ENCODE measurements at regions not wholly inside any gene's neighbourhood (a gene's known extent, or its start where the extent isn't known, plus 50 kb on each side); places are given as distances from the start of the nearest gene placed in this dataset.

- no peak for DNase-seq
Measured at GRCh38 chr7:39888171-39888853, 61.7 kb upstream of the CDK13 start.

- DNase-seq = no peak
Measured at GRCh38 chr7:39890411-39890810, 59.6 kb upstream of the CDK13 start.

GRCh38 chr7:39891894-39892293, 58.2 kb upstream of the CDK13 start:
- no peak for DNase-seq

GRCh38 chr7:39892361-39892760, 57.7 kb upstream of the CDK13 start:
- no peak for DNase-seq

- no peak for DNase-seq
Measured at GRCh38 chr7:39894904-39895303, 55.2 kb upstream of the CDK13 start.

GRCh38 chr7:39896840-39897239, 53.2 kb upstream of the CDK13 start:
- DNase-seq = no peak

GRCh38 chr7:39898867-39899266, 51.2 kb upstream of the CDK13 start:
- DNase-seq = no peak
